Nephron (organoid): ENCODE measurements at regions not wholly inside any gene's neighbourhood (a gene's known extent, or its start where the extent isn't known, plus 50 kb on each side); places are given as distances from the start of the nearest gene placed in this dataset.

Source experiments
- H3K27ac Mint-ChIP-seq, 3 experiments: 2 replicates each; pipeline ENCODE4 v1.8.0; 2020; ENCODE audit warnings: mixed read lengths in 3 of 3, mild to moderate bottlenecking in 2 of 3, moderate library complexity in 1 of 3
- H3K27me3 Mint-ChIP-seq: 2 replicates; pipeline ENCODE4 v1.8.0; 2021; ENCODE audit warnings: low read depth, mild to moderate bottlenecking, moderate library complexity, mixed read lengths
- H3K36me3 Mint-ChIP-seq: 2 replicates; pipeline ENCODE4 v1.8.0; 2020; ENCODE audit warnings: low read depth, mixed read lengths
- H3K4me1 Mint-ChIP-seq: 2 replicates; pipeline ENCODE4 v1.8.0; 2020; ENCODE audit warnings: mixed read lengths
- H3K4me3 Mint-ChIP-seq, 3 experiments: 2 replicates each; pipeline ENCODE4 v1.8.0; 2020; ENCODE audit warnings: mild to moderate bottlenecking in 3 of 3, mixed read lengths in 3 of 3, moderate library complexity in 2 of 3
- H3K9me3 Mint-ChIP-seq: 2 replicates; pipeline ENCODE4 v1.8.0; 2020; ENCODE audit warnings: mixed read lengths
- TF ChIP-seq, protein P1 (sequence below), 3 experiments: fragments of 200-600 bp; sonication (generic); IDR thresholded peaks; one replicate each; pipeline ENCODE4 v1.5.0; 2021; ENCODE audit warnings: antibody characterized with exemption in 3 of 3; ENCODE audit not compliant: unreplicated experiment in 3 of 3

- Mint-ChIP-seq H3K36me3 (peaks cover 21% of the 10 kb centered on the region), H3K4me3 (no peak overlapping the region), H3K27me3 (peaks cover 3% of the 10 kb centered on the region), H3K4me1 (peaks cover 10% of the 10 kb centered on the region), H3K27ac (no peak overlapping the region), H3K9me3 (no peaks in the 10 kb centered on the region)
- TF ChIP-seq, protein P1, sequence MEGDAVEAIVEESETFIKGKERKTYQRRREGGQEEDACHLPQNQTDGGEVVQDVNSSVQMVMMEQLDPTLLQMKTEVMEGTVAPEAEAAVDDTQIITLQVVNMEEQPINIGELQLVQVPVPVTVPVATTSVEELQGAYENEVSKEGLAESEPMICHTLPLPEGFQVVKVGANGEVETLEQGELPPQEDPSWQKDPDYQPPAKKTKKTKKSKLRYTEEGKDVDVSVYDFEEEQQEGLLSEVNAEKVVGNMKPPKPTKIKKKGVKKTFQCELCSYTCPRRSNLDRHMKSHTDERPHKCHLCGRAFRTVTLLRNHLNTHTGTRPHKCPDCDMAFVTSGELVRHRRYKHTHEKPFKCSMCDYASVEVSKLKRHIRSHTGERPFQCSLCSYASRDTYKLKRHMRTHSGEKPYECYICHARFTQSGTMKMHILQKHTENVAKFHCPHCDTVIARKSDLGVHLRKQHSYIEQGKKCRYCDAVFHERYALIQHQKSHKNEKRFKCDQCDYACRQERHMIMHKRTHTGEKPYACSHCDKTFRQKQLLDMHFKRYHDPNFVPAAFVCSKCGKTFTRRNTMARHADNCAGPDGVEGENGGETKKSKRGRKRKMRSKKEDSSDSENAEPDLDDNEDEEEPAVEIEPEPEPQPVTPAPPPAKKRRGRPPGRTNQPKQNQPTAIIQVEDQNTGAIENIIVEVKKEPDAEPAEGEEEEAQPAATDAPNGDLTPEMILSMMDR (IDR thresholded peaks at IDR 0.05; ENCODE audit: unreplicated experiment in 3 of 3), result no peak
These were observed 263.0 kb upstream of the NEBL start for GRCh38 chr10:21160116-21160515.

DNA sequence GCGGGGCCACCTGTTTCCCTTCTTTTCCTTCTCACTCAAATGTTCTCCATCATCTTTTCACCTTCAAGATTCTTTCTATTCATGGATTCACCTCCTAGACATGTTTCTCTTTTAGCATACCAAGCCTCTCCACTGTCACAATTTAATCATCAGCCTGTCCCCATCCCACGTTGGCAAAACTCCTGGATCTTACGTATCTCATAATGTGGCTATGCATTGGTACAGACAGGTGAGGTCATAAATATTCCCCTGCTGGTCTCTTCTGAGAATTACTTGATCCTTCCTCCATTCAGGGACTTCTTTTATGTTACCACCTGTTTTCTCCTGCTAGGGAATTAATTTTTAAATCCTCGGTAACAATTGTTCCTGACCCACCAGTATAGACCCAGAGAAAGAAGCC, 262.6 kb upstream of the NEBL start:
- no peaks in the 10 kb centered on the region for H3K9me3 Mint-ChIP-seq
- TF ChIP-seq, protein P1 (IDR thresholded peaks at IDR 0.05; ENCODE audit: unreplicated experiment in 3 of 3), result no peak

DNA sequence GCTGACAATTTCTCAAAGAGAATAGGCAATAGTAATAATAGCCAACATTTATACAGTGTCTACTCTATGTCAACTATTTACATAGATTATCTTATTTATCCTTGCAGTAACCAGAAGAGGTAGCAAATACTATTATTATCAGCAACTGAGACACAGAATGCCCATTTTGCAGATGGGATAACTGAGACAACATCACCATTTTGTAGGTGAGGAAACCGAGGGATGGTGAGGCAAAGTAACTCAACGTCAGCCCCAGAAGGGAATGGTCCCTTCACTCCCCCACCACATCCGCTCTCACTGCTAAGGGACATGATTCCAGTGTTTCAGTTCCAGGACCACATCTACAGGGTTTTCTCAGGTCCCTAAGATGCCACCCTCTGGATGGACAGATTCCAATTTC, 261.2 kb upstream of the NEBL start:
- Mint-ChIP-seq H3K27ac (no peak overlapping the region), H3K9me3 (no peaks in the 10 kb centered on the region), H3K36me3 (peaks cover 18% of the 10 kb centered on the region), H3K4me1 (peaks cover 10% of the 10 kb centered on the region), H3K4me3 (no peak overlapping the region), H3K27me3 (peaks cover 3% of the 10 kb centered on the region)
- TF ChIP-seq, protein P1 (IDR thresholded peaks at IDR 0.05; ENCODE audit: unreplicated experiment in 3 of 3), result no peak

More for the DNA sequence above, 262.6 kb upstream of the NEBL start:
- Mint-ChIP-seq H3K4me3 (no peak overlapping the region), H3K4me1 (peaks cover 10% of the 10 kb centered on the region), H3K27ac (no peak overlapping the region), H3K27me3 (peaks cover 3% of the 10 kb centered on the region), H3K36me3 (peaks cover 21% of the 10 kb centered on the region)

GRCh38 chr10:21157664-21158063, 260.6 kb upstream of the NEBL start:
- Mint-ChIP-seq H3K27ac (no peak overlapping the region), H3K4me1 (peaks cover 10% of the 10 kb centered on the region), H3K9me3 (no peaks in the 10 kb centered on the region), H3K27me3 (peaks cover 3% of the 10 kb centered on the region), H3K4me3 (no peak overlapping the region), H3K36me3 (peaks cover 13% of the 10 kb centered on the region)
- TF ChIP-seq, protein P1 (IDR thresholded peaks at IDR 0.05; ENCODE audit: unreplicated experiment in 3 of 3), result no peak

DNA sequence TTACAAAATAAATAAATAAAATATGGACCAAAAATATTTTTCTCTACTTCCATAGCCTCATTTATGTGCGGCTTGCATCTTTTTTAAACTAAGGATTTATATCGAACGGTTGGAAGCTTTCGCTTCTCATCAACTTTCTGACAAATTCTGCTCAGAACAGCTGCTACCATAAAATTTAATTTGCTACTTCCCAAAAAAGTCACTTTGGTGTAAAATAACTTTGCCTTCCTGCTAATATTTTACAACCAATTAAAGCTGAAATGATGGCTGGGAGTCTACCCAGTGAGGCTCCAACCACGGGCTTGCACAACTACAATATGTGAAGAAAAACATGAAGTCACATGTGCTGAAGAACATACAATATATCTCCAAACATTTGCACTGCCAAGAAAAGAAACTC, 253.1 kb upstream of the NEBL start:
- peaks cover 22% of the 10 kb centered on the region for H3K4me1 Mint-ChIP-seq
- H3K36me3 Mint-ChIP-seq, result no peaks in the 10 kb centered on the region
- peaks cover 3% of the 10 kb centered on the region for H3K27me3 Mint-ChIP-seq
- H3K4me3 Mint-ChIP-seq, result no peak overlapping the region
- no peaks in the 10 kb centered on the region for H3K9me3 Mint-ChIP-seq
- TF ChIP-seq, protein P1 (IDR thresholded peaks at IDR 0.05; ENCODE audit: unreplicated experiment in 3 of 3), result no peak
- H3K27ac Mint-ChIP-seq, result no peak overlapping the region

GRCh38 chr10:21146436-21146789, 249.3 kb upstream of the NEBL start:
- Mint-ChIP-seq H3K4me3 (no peak overlapping the region), H3K27me3 (peaks cover 3% of the 10 kb centered on the region), H3K4me1 (peaks cover 11% of the 10 kb centered on the region), H3K27ac (no peak overlapping the region), H3K9me3 (no peaks in the 10 kb centered on the region), H3K36me3 (no peaks in the 10 kb centered on the region)
- TF ChIP-seq, protein P1 (IDR thresholded peaks at IDR 0.05; ENCODE audit: unreplicated experiment in 3 of 3), result no peak
